ENCODE measurements at regions not wholly inside any gene's neighbourhood (a gene's known extent, or its start where the extent isn't known, plus 50 kb on each side); places are given as distances from the start of the nearest gene placed in this dataset.

GRCh38 chr6:44701637-44702101, 314.2 kb downstream of the CDC5L start:
- DNase-seq (ENCODE audit: low read depth in 2 of 3, low spot score in 2 of 3), result no peak

GRCh38 chr6:44702292-44702691, 314.8 kb downstream of the CDC5L start:
- no peak for DNase-seq (ENCODE audit: low read depth in 2 of 3, low spot score in 2 of 3)

GRCh38 chr6:44704240-44705150, 317.0 kb downstream of the CDC5L start:
- peak in 1 of 3 experiments; percentile 47 for DNase-seq (ENCODE audit: low read depth in 2 of 3, low spot score in 2 of 3)

- DNase-seq (ENCODE audit: low read depth in 2 of 3, low spot score in 2 of 3), result no peak
These were observed 318.1 kb downstream of the CDC5L start for GRCh38 chr6:44705596-44705995.

- no peak for DNase-seq (ENCODE audit: low read depth in 2 of 3, low spot score in 2 of 3)
These were observed 318.5 kb downstream of the CDC5L start for GRCh38 chr6:44706011-44706410.

GRCh38 chr6:44708208-44708607, 320.7 kb downstream of the CDC5L start:
- no peak for DNase-seq (ENCODE audit: low read depth in 2 of 3, low spot score in 2 of 3)

GRCh38 chr6:44712353-44713111, 325.0 kb downstream of the CDC5L start:
- no peak for DNase-seq (ENCODE audit: low read depth in 2 of 3, low spot score in 2 of 3)

GRCh38 chr6:44715188-44715587, 327.7 kb downstream of the CDC5L start:
- no peak for DNase-seq (ENCODE audit: low read depth in 2 of 3, low spot score in 2 of 3)

- DNase-seq (ENCODE audit: low read depth in 2 of 3, low spot score in 2 of 3), result no peak
These were observed 328.4 kb downstream of the CDC5L start for GRCh38 chr6:44715925-44716324.

- no peak for DNase-seq (ENCODE audit: low read depth in 2 of 3, low spot score in 2 of 3)
These were observed 329.9 kb downstream of the CDC5L start for GRCh38 chr6:44717431-44717830.

GRCh38 chr6:44721954-44722578, 334.6 kb downstream of the CDC5L start:
- no peak for DNase-seq (ENCODE audit: low read depth in 2 of 3, low spot score in 2 of 3)

GRCh38 chr6:44722736-44723135, 335.2 kb downstream of the CDC5L start:
- no peak for DNase-seq (ENCODE audit: low read depth in 2 of 3, low spot score in 2 of 3)

GRCh38 chr6:44723439-44724197, 336.1 kb downstream of the CDC5L start:
- DNase-seq (ENCODE audit: low read depth in 2 of 3, low spot score in 2 of 3), result no peak

GRCh38 chr6:44725070-44725469, 337.6 kb downstream of the CDC5L start:
- no peak for DNase-seq (ENCODE audit: low read depth in 2 of 3, low spot score in 2 of 3)

- DNase-seq (ENCODE audit: low read depth in 2 of 3, low spot score in 2 of 3), result no peak
These were observed 340.4 kb downstream of the CDC5L start for GRCh38 chr6:44727651-44728630.

GRCh38 chr6:44730771-44731391, 343.4 kb downstream of the CDC5L start:
- DNase-seq (ENCODE audit: low read depth in 2 of 3, low spot score in 2 of 3), result no peak

GRCh38 chr6:44731485-44732095, 344.1 kb downstream of the CDC5L start:
- no peak for DNase-seq (ENCODE audit: low read depth in 2 of 3, low spot score in 2 of 3)

GRCh38 chr6:44732243-44732642, 344.7 kb downstream of the CDC5L start:
- DNase-seq (ENCODE audit: low read depth in 2 of 3, low spot score in 2 of 3), result no peak

- no peak for DNase-seq (ENCODE audit: low read depth in 2 of 3, low spot score in 2 of 3)
These were observed 345.6 kb downstream of the CDC5L start for GRCh38 chr6:44733126-44733525.
